ENCODE measurements at regions not wholly inside any gene's neighbourhood (a gene's known extent, or its start where the extent isn't known, plus 50 kb on each side); places are given as distances from the start of the nearest gene placed in this dataset.

DNA sequence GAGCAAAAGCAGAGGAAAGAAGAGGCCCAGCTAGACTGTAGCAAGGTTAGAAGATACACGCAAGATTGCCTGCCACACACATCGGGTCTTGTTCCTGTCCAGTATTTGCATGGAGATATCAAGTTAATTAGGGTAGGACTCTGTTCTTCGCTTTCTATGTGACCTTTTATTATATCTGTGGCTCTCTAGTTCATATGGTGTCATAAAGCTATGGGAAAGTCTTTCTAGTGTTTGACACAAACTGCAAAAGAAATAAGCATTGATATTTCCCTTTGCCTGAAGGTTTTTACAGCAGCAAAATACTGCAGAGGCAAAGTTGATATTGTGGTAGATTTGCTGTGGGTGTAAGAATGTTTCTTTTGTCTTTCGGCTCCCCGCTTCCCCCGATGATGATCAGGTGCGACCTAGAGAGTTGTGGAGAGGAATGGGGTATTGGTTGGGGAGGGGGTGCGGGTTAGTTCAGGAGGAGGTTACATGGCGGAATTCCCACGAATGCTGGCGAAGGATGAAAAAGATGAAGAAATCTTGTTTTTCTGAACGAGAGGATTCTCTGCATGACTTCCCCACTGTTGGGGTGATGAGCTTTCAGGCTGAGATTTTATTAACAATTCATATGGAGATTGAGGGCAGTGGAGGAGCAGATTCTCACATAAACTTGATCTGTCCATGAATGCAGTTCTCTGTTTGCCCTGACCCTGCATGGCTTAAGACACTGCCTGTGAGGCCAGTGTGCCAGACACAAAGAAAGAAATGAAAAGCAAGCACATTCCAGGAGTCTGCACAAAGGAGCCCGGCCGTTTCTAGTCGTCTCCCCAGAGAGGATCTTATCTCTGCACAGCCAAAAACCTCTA lies 550.2 kb downstream of the USP25 start (continued):
- TF ChIP-seq, protein P1, sequence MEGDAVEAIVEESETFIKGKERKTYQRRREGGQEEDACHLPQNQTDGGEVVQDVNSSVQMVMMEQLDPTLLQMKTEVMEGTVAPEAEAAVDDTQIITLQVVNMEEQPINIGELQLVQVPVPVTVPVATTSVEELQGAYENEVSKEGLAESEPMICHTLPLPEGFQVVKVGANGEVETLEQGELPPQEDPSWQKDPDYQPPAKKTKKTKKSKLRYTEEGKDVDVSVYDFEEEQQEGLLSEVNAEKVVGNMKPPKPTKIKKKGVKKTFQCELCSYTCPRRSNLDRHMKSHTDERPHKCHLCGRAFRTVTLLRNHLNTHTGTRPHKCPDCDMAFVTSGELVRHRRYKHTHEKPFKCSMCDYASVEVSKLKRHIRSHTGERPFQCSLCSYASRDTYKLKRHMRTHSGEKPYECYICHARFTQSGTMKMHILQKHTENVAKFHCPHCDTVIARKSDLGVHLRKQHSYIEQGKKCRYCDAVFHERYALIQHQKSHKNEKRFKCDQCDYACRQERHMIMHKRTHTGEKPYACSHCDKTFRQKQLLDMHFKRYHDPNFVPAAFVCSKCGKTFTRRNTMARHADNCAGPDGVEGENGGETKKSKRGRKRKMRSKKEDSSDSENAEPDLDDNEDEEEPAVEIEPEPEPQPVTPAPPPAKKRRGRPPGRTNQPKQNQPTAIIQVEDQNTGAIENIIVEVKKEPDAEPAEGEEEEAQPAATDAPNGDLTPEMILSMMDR (conservative IDR thresholded peaks at IDR 0.05; ENCODE audit: low read depth in 2 of 2): no peak
- TF ChIP-seq CREB1 (CRISPR knock-in tag; IDR thresholded peaks at IDR 0.05; ENCODE audit: low read depth) (no peak), EZH2phosphoT487 (IDR thresholded peaks at IDR 0.05; ENCODE audit: unreplicated experiment) (no peak), POLR2AphosphoS5 (IDR thresholded peaks at IDR 0.05; ENCODE audit: low read depth) (no peak), ZNF331 (CRISPR knock-in tag; IDR thresholded peaks at IDR 0.05; ENCODE audit: low read depth) (no peak), STAT1 (IDR thresholded peaks at IDR 0.05; ENCODE audit: unreplicated experiment) (no peak), EZH2 (IDR thresholded peaks at IDR 0.05; ENCODE audit: low read depth, unreplicated experiment) (no peak), ZNF114 (CRISPR knock-in tag; IDR thresholded peaks at IDR 0.05) (no peak)
- TF ChIP-seq, protein P2, sequence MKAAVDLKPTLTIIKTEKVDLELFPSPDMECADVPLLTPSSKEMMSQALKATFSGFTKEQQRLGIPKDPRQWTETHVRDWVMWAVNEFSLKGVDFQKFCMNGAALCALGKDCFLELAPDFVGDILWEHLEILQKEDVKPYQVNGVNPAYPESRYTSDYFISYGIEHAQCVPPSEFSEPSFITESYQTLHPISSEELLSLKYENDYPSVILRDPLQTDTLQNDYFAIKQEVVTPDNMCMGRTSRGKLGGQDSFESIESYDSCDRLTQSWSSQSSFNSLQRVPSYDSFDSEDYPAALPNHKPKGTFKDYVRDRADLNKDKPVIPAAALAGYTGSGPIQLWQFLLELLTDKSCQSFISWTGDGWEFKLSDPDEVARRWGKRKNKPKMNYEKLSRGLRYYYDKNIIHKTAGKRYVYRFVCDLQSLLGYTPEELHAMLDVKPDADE (IDR thresholded peaks at IDR 0.05): no peak

DNA sequence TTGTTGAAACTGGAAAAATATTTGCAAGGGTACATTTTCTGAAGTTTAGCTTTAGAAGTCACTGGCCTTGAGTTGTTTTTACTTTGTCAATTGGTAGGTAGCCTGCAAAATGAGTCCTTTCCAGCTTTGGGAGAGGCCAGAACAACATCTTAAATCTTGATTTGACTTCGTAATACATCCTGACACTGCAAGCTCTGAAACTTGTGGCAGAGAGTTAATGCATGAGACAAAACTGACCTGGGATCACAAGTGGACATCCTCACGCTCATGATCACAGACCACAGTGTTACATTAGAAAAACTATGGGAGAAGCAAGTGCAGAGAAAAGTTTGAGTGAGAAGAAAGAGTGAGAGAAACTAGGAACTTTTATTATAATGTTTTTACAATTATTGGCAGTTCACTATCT lies 550.9 kb downstream of the USP25 start:
- no peak for ATAC-seq
- Histone ChIP-seq H3K4me1 (ENCODE audit: insufficient read depth) (peaks cover 38% of the 10 kb centered on the region), H2AFZ (peak overlapping the region; percentile 39; the same call in 1 of the 2 replicates), H4K20me1 (replicated peaks; ENCODE audit: insufficient read depth) (no peaks in the 10 kb centered on the region), H3K4me3 (0 out of 2 replicates have a peak overlapping the region, but pooled peaks have one; percentile 29), H3K27ac (ENCODE audit: low read depth) (peak overlapping the region; percentile 72), H3K27me3 (ENCODE audit: insufficient read depth) (no peaks in the 10 kb centered on the region), H3K4me2 (peak overlapping the region; percentile 67), H3K36me3 (ENCODE audit: insufficient read depth) (no peaks in the 10 kb centered on the region), H3K9me2 (ENCODE audit: insufficient read depth) (no peaks in the 10 kb centered on the region), H3K79me2 (replicated peaks; ENCODE audit: insufficient read depth) (no peaks in the 10 kb centered on the region), H3F3A (replicated peaks; ENCODE audit: low read depth) (no peaks in the 10 kb centered on the region)
- Mint-ChIP-seq H3K4me1 (peaks cover 35% of the 10 kb centered on the region), H3K27me3 (ENCODE audit: insufficient read depth, low read depth, poor library complexity) (peaks cover 3% of the 10 kb centered on the region), H3K36me3 (ENCODE audit: low read depth) (no peaks in the 10 kb centered on the region), H3K4me3 (no peak overlapping the region), H3K9me3 (no peaks in the 10 kb centered on the region), H3K27ac (peak overlapping the region; percentile 90)
- no peak for DNase-seq (ENCODE audit: low spot score)
- TF ChIP-seq CREB1 (CRISPR knock-in tag; IDR thresholded peaks at IDR 0.05; ENCODE audit: low read depth) (no peak), POLR2AphosphoS5 (IDR thresholded peaks at IDR 0.05; ENCODE audit: low read depth) (no peak), EZH2phosphoT487 (IDR thresholded peaks at IDR 0.05; ENCODE audit: unreplicated experiment) (no peak), ZNF114 (CRISPR knock-in tag; IDR thresholded peaks at IDR 0.05) (no peak), STAT1 (IDR thresholded peaks at IDR 0.05; ENCODE audit: unreplicated experiment) (no peak), JUNB (IDR thresholded peaks at IDR 0.05; ENCODE audit: unreplicated experiment) (no peak)
- TF ChIP-seq, protein P1 (conservative IDR thresholded peaks at IDR 0.05; ENCODE audit: low read depth in 2 of 2): no peak
- TF ChIP-seq, protein P3, sequence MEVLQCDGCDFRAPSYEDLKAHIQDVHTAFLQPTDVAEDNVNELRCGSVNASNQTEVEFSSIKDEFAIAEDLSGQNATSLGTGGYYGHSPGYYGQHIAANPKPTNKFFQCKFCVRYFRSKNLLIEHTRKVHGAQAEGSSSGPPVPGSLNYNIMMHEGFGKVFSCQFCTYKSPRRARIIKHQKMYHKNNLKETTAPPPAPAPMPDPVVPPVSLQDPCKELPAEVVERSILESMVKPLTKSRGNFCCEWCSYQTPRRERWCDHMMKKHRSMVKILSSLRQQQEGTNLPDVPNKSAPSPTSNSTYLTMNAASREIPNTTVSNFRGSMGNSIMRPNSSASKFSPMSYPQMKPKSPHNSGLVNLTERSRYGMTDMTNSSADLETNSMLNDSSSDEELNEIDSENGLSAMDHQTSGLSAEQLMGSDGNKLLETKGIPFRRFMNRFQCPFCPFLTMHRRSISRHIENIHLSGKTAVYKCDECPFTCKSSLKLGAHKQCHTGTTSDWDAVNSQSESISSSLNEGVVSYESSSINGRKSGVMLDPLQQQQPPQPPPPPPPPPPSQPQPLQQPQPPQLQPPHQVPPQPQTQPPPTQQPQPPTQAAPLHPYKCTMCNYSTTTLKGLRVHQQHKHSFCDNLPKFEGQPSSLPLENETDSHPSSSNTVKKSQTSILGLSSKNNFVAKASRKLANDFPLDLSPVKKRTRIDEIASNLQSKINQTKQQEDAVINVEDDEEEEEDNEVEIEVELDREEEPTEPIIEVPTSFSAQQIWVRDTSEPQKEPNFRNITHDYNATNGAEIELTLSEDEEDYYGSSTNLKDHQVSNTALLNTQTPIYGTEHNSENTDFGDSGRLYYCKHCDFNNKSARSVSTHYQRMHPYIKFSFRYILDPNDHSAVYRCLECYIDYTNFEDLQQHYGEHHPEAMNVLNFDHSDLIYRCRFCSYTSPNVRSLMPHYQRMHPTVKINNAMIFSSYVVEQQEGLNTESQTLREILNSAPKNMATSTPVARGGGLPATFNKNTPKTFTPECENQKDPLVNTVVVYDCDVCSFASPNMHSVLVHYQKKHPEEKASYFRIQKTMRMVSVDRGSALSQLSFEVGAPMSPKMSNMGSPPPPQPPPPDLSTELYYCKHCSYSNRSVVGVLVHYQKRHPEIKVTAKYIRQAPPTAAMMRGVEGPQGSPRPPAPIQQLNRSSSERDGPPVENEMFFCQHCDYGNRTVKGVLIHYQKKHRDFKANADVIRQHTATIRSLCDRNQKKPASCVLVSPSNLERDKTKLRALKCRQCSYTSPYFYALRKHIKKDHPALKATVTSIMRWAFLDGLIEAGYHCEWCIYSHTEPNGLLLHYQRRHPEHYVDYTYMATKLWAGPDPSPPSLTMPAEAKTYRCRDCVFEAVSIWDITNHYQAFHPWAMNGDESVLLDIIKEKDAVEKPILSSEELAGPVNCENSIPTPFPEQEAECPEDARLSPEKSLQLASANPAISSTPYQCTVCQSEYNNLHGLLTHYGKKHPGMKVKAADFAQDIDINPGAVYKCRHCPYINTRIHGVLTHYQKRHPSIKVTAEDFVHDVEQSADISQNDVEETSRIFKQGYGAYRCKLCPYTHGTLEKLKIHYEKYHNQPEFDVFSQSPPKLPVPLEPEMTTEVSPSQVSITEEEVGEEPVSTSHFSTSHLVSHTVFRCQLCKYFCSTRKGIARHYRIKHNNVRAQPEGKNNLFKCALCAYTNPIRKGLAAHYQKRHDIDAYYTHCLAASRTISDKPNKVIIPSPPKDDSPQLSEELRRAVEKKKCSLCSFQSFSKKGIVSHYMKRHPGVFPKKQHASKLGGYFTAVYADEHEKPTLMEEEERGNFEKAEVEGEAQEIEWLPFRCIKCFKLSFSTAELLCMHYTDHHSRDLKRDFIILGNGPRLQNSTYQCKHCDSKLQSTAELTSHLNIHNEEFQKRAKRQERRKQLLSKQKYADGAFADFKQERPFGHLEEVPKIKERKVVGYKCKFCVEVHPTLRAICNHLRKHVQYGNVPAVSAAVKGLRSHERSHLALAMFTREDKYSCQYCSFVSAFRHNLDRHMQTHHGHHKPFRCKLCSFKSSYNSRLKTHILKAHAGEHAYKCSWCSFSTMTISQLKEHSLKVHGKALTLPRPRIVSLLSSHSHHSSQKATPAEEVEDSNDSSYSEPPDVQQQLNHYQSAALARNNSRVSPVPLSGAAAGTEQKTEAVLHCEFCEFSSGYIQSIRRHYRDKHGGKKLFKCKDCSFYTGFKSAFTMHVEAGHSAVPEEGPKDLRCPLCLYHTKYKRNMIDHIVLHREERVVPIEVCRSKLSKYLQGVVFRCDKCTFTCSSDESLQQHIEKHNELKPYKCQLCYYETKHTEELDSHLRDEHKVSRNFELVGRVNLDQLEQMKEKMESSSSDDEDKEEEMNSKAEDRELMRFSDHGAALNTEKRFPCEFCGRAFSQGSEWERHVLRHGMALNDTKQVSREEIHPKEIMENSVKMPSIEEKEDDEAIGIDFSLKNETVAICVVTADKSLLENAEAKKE (CRISPR knock-in tag; IDR thresholded peaks at IDR 0.05): no peak

All from GM23338 (cell line).